Activated CD4-positive, alpha-beta memory T cell treated with anti-CD3 and anti-CD28 coated beads, Interleukin-2, amount 10 ng/mL, durations not matched to agents 7 days and 5 days (primary cell): ENCODE measurements at regions not wholly inside any gene's neighbourhood (a gene's known extent, or its start where the extent isn't known, plus 50 kb on each side); places are given as distances from the start of the nearest gene placed in this dataset.

Experiments used
- CTCF ChIA-PET: fragments of 350-600 bp; sonication (Branson Sonifier 250); formaldehyde crosslinking; loops from one replicate; lab custom pipeline; 2021; ENCODE audit warnings: antibody characterized with exemption, inconsistent platforms; lab: Charles Lee
- POLR2A ChIA-PET: fragments of 350-600 bp; sonication (Branson Sonifier 250); formaldehyde crosslinking; loops from one replicate; lab custom pipeline; 2021; ENCODE audit warnings: antibody characterized with exemption; lab: Charles Lee
- DNase-seq: peaks from one replicate; pipeline ENCODE4 v3.0.0-alpha.2; 2020
- H3K27ac Mint-ChIP-seq: one replicate; pipeline ENCODE4 v1.8.0; 2021; ENCODE audit warnings: mild to moderate bottlenecking, mixed read lengths
- H3K27me3 Mint-ChIP-seq: one replicate; pipeline ENCODE4 v1.8.0; 2021; ENCODE audit warnings: mixed read lengths
- H3K36me3 Mint-ChIP-seq: one replicate; pipeline ENCODE4 v1.8.0; 2021; ENCODE audit warnings: low read depth, mixed read lengths
- H3K4me1 Mint-ChIP-seq: one replicate; pipeline ENCODE4 v1.8.0; 2021; ENCODE audit warnings: mixed read lengths
- H3K4me3 Mint-ChIP-seq: one replicate; pipeline ENCODE4 v1.8.0; 2021; ENCODE audit warnings: mild to moderate bottlenecking, mixed read lengths
- H3K9me3 Mint-ChIP-seq: one replicate; pipeline ENCODE4 v1.8.0; 2021; ENCODE audit warnings: mixed read lengths

GRCh38 chr2:240225660-240226475 is 85.4 kb upstream of the OTOS start:
- H3K36me3 Mint-ChIP-seq: no peaks in the 10 kb centered on the region
- no peak overlapping the region for H3K27ac Mint-ChIP-seq
- POLR2A ChIA-PET: no interaction called here
- CTCF ChIA-PET: no interaction called here
- no peak overlapping the region for H3K4me3 Mint-ChIP-seq
- H3K9me3 Mint-ChIP-seq: peaks cover 9% of the 10 kb centered on the region
- no peak for DNase-seq
- peaks cover 13% of the 10 kb centered on the region for H3K27me3 Mint-ChIP-seq
- no peaks in the 10 kb centered on the region for H3K4me1 Mint-ChIP-seq

GRCh38 chr2:240226672-240227537 is 86.4 kb upstream of the OTOS start:
- H3K36me3 Mint-ChIP-seq: no peaks in the 10 kb centered on the region

GRCh38 chr2:240227538-240228428 is 87.3 kb upstream of the OTOS start:
- no peaks in the 10 kb centered on the region for H3K4me1 Mint-ChIP-seq
- DNase-seq: no peak
- H3K9me3 Mint-ChIP-seq: peaks cover 9% of the 10 kb centered on the region
- H3K36me3 Mint-ChIP-seq: no peaks in the 10 kb centered on the region
- H3K27ac Mint-ChIP-seq: no peak overlapping the region
- ChIA-PET POLR2A (no interaction called here), CTCF (no interaction called here)
- H3K4me3 Mint-ChIP-seq: no peak overlapping the region
- peaks cover 8% of the 10 kb centered on the region for H3K27me3 Mint-ChIP-seq

More at GRCh38 chr2:240226672-240227537, 86.4 kb upstream of the OTOS start:
- Mint-ChIP-seq H3K27ac (no peak overlapping the region), H3K4me1 (no peaks in the 10 kb centered on the region), H3K27me3 (peaks cover 13% of the 10 kb centered on the region), H3K9me3 (peaks cover 9% of the 10 kb centered on the region), H3K4me3 (no peak overlapping the region)
- POLR2A ChIA-PET: no interaction called here
- CTCF ChIA-PET: no interaction called here
- no peak for DNase-seq

- ChIA-PET CTCF (no interaction called here), POLR2A (no interaction called here)
- no peak for DNase-seq
- Mint-ChIP-seq H3K4me3 (no peak overlapping the region), H3K9me3 (peaks cover 9% of the 10 kb centered on the region), H3K4me1 (peaks cover 2% of the 10 kb centered on the region), H3K36me3 (no peaks in the 10 kb centered on the region), H3K27ac (no peak overlapping the region), H3K27me3 (peaks cover 1% of the 10 kb centered on the region)
Measured at GRCh38 chr2:240229005-240229404, 88.5 kb upstream of the OTOS start.

- H3K4me1 Mint-ChIP-seq: peaks cover 4% of the 10 kb centered on the region
Measured at GRCh38 chr2:240229603-240230235, 89.3 kb upstream of the OTOS start.

GRCh38 chr2:240230291-240230931 is 90.0 kb upstream of the OTOS start:
- POLR2A ChIA-PET: no interaction called here
- no peak overlapping the region for H3K27ac Mint-ChIP-seq
- no peaks in the 10 kb centered on the region for H3K36me3 Mint-ChIP-seq
- H3K27me3 Mint-ChIP-seq: no peaks in the 10 kb centered on the region
- H3K9me3 Mint-ChIP-seq: peaks cover 9% of the 10 kb centered on the region
- CTCF ChIA-PET: no interaction called here
- no peak overlapping the region for H3K4me3 Mint-ChIP-seq
- H3K4me1 Mint-ChIP-seq: peaks cover 4% of the 10 kb centered on the region
- DNase-seq: no peak

More at GRCh38 chr2:240229603-240230235, 89.3 kb upstream of the OTOS start:
- no peaks in the 10 kb centered on the region for H3K36me3 Mint-ChIP-seq
- H3K27me3 Mint-ChIP-seq: no peaks in the 10 kb centered on the region
- POLR2A ChIA-PET: no interaction called here
- H3K9me3 Mint-ChIP-seq: peaks cover 9% of the 10 kb centered on the region
- no peak overlapping the region for H3K4me3 Mint-ChIP-seq
- no peak overlapping the region for H3K27ac Mint-ChIP-seq
- CTCF ChIA-PET: no interaction called here
- no peak for DNase-seq

GRCh38 chr2:240231838-240232244 is 91.4 kb upstream of the OTOS start:
- Mint-ChIP-seq H3K27me3 (no peaks in the 10 kb centered on the region), H3K4me3 (no peak overlapping the region), H3K36me3 (no peaks in the 10 kb centered on the region), H3K27ac (no peak overlapping the region), H3K4me1 (peaks cover 4% of the 10 kb centered on the region), H3K9me3 (peaks cover 9% of the 10 kb centered on the region)
- POLR2A ChIA-PET: no interaction called here
- CTCF ChIA-PET: interaction anchor here (1.3 kb wide), 1 partner anchor 112 kb away, joined by 3 read pairs; no protein-coding TSS in a partner anchor
- no peak for DNase-seq

GRCh38 chr2:240232264-240232915 is 91.9 kb upstream of the OTOS start:
- H3K27ac Mint-ChIP-seq: no peak overlapping the region
- no peak for DNase-seq
- POLR2A ChIA-PET: no interaction called here
- CTCF ChIA-PET: interaction anchor here (0.9 to 1.3 kb wide), 4 partner anchors 10 to 204 kb away, joined by 3 read pairs; no protein-coding TSS in a partner anchor
- H3K4me3 Mint-ChIP-seq: no peak overlapping the region
- peaks cover 9% of the 10 kb centered on the region for H3K9me3 Mint-ChIP-seq
- H3K27me3 Mint-ChIP-seq: no peaks in the 10 kb centered on the region
- no peaks in the 10 kb centered on the region for H3K36me3 Mint-ChIP-seq
- H3K4me1 Mint-ChIP-seq: peaks cover 4% of the 10 kb centered on the region

- DNase-seq: peak; percentile 74
- Mint-ChIP-seq H3K4me1 (peaks cover 4% of the 10 kb centered on the region), H3K27ac (no peak overlapping the region), H3K4me3 (no peak overlapping the region), H3K27me3 (peaks cover 2% of the 10 kb centered on the region), H3K9me3 (peaks cover 9% of the 10 kb centered on the region), H3K36me3 (no peaks in the 10 kb centered on the region)
- POLR2A ChIA-PET: no interaction called here
- CTCF ChIA-PET: interaction anchor here (0.6 to 1.3 kb wide), 6 partner anchors 9 to 204 kb away, joined by 3 read pairs; no protein-coding TSS in a partner anchor
Measured at GRCh38 chr2:240232961-240233884, 92.8 kb upstream of the OTOS start.

GRCh38 chr2:240233885-240234502 is 93.5 kb upstream of the OTOS start:
- Mint-ChIP-seq H3K9me3 (peaks cover 4% of the 10 kb centered on the region), H3K27ac (no peak overlapping the region), H3K27me3 (peaks cover 2% of the 10 kb centered on the region), H3K4me3 (no peak overlapping the region), H3K4me1 (peaks cover 4% of the 10 kb centered on the region), H3K36me3 (no peaks in the 10 kb centered on the region)
- DNase-seq: no peak
- ChIA-PET CTCF (interaction anchor here (0.6 to 1.1 kb wide), 2 partner anchors 11 to 34 kb away, joined by 3 read pairs; no protein-coding TSS in a partner anchor), POLR2A (no interaction called here)
